ENCODE measurements at regions not wholly inside any gene's neighbourhood (a gene's known extent, or its start where the extent isn't known, plus 50 kb on each side); places are given as distances from the start of the nearest gene placed in this dataset.

- no peaks in the 10 kb centered on the region for H3K9me3 ChIP-seq
- no peak overlapping the region for H3K27ac ChIP-seq
- H3K36me3 ChIP-seq = no peaks in the 10 kb centered on the region
- H3K4me3 ChIP-seq = no peak overlapping the region
- intact Hi-C loops (cut with DNase I) = no loop called here
- DNase-seq (no peak), ATAC-seq (peak in 1 of 2 donors; percentile 29)
- no peaks in the 10 kb centered on the region for H3K4me1 ChIP-seq
- H3K27me3 ChIP-seq (ENCODE audit: low read depth) = no peaks in the 10 kb centered on the region
- TF ChIP-seq CTCF (IDR thresholded peaks at IDR 0.05) = no peak
Observed at GRCh38 chr7:121755818-121756552, 117.0 kb upstream of the PTPRZ1 start.

DNA sequence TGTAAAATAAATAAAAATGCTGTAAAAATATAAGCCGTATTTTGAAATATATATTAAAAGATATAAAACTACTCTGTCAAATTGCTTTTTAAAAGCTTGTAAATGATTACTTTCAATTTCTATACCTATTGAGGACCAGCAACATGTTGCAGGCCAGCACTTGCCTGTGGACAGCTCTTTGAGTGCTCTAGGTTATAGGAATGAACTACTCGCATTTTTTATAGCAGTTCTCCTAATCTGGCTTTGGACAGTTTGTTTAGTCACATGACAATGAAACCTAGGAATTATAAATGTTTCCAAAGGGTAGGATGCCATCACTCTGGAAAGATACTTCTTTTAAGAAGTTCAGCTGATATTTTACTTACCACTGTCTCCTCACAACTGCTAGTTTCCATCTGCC lies 117.7 kb upstream of the PTPRZ1 start:
- intact Hi-C loops (cut with DNase I) = no loop called here
- Histone ChIP-seq H3K4me1 (no peaks in the 10 kb centered on the region), H3K36me3 (no peaks in the 10 kb centered on the region), H3K4me3 (no peak overlapping the region), H3K27me3 (ENCODE audit: low read depth) (no peaks in the 10 kb centered on the region), H3K9me3 (no peaks in the 10 kb centered on the region), H3K27ac (no peak overlapping the region)
- no peak for DNase-seq
- no peak for TF ChIP-seq CTCF (IDR thresholded peaks at IDR 0.05)
- no peak for ATAC-seq

DNA sequence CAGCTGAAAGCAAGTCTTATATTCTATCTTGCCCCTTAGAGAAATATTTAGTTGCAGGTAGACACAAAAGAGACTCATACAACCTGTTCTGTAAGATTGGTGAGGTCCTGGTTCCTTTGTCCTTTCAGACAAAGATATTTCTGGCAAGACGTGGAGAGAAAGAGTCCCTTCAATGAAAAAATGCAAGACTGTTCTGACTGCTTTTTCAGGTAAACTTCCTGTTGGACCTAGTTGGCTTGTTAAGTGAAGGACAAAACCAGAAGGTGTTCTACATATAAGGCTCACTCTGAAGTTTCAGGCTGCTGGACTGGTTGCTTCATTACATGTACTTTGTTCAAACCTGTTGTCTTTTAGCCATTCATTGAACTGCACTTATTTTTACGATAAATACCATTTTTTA lies 119.0 kb upstream of the PTPRZ1 start:
- Histone ChIP-seq H3K9me3 (no peaks in the 10 kb centered on the region), H3K27me3 (ENCODE audit: low read depth) (no peaks in the 10 kb centered on the region), H3K4me1 (no peaks in the 10 kb centered on the region), H3K36me3 (no peaks in the 10 kb centered on the region), H3K4me3 (no peak overlapping the region), H3K27ac (no peak overlapping the region)
- no peak for TF ChIP-seq CTCF (IDR thresholded peaks at IDR 0.05)
- intact Hi-C loops (cut with DNase I) = no loop called here
- ATAC-seq = peak in 1 of 2 donors; percentile 43
- DNase-seq = no peak

GRCh38 chr7:121752706-121753105 lies 120.3 kb upstream of the PTPRZ1 start:
- Histone ChIP-seq H3K9me3 (no peaks in the 10 kb centered on the region), H3K36me3 (no peaks in the 10 kb centered on the region), H3K4me3 (no peak overlapping the region), H3K27me3 (ENCODE audit: low read depth) (no peaks in the 10 kb centered on the region), H3K27ac (no peak overlapping the region), H3K4me1 (no peaks in the 10 kb centered on the region)
- no peak for ATAC-seq
- no peak for DNase-seq
- intact Hi-C loops (cut with DNase I) = no loop called here
- no peak for TF ChIP-seq CTCF (IDR thresholded peaks at IDR 0.05)

DNA sequence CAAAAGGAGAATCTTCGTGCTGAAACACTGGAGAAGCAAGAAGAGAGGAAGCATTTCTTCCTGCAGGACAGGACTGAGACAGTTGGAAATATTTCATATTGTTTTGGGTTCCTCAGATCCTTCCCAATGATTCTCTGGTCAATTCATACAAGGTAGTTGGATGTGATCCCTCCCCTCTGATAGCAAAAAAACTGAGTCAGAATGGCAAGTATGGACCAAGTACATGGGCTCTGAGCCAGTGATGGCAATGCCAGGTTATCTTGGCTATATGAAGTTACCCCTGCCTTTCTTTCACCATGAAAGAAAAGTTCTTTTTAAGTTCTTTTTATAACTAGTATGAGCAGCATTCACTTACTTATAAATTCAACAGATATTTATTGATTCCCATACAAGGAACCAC lies 124.4 kb upstream of the PTPRZ1 start:
- Histone ChIP-seq H3K4me1 (no peaks in the 10 kb centered on the region), H3K36me3 (no peaks in the 10 kb centered on the region), H3K9me3 (no peaks in the 10 kb centered on the region), H3K4me3 (no peak overlapping the region), H3K27me3 (ENCODE audit: low read depth) (no peaks in the 10 kb centered on the region), H3K27ac (no peak overlapping the region)
- TF ChIP-seq CTCF (IDR thresholded peaks at IDR 0.05) = no peak
- no peak for DNase-seq
- intact Hi-C loops (cut with DNase I) = no loop called here
- ATAC-seq = no peak

Data from lower lobe of right lung (tissue), 2 donors.